ENCODE measurements at regions not wholly inside any gene's neighbourhood (a gene's known extent, or its start where the extent isn't known, plus 50 kb on each side); places are given as distances from the start of the nearest gene placed in this dataset.

DNA sequence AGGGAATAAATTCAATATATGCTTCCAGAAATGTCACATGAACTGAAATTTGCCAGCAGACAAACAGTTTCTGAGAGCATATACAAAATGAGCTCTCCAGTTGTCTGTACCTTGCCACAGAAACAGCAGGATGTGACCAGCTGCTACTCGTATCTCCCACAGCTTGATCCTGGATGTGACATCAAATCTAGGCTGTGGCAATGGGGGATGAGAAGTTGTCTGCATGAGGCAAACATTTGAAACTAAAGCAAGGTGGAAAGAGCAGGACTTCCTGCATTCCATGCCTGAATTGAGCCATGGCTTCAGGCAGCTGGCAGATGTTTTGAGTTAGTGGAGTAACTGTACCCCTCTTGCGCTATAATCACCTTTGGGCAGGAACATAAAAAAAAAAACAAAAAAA lies 1724.0 kb downstream of the RPA4 start:
- Histone ChIP-seq H3K9ac (ENCODE audit: control insufficient read depth, extremely low read depth, insufficient read depth, low read length) (no peak overlapping the region), H2AFZ (ENCODE audit: control insufficient read depth, low read length) (no peak overlapping the region), H3K79me2 (ENCODE audit: control insufficient read depth, insufficient read depth, low read length) (no peaks in the 10 kb centered on the region), H3K4me3 (ENCODE audit: control insufficient read depth in 2 of 3, extremely low read depth in 1 of 3, insufficient read depth in 2 of 3, low read depth in 1 of 3, low read length in 3 of 3) (no peak overlapping the region), H3K36me3 (ENCODE audit: control insufficient read depth in 2 of 2, extremely low read depth in 1 of 2, insufficient read depth in 2 of 2, low read length in 2 of 2) (no peaks in the 10 kb centered on the region), H3K4me2 (ENCODE audit: control insufficient read depth, extremely low read depth, insufficient read depth, low read depth, low read length) (no peak overlapping the region), H3K9me3 (ENCODE audit: control insufficient read depth, low read depth, low read length) (no peaks in the 10 kb centered on the region), H3K4me1 (ENCODE audit: control insufficient read depth, extremely low read depth, insufficient read depth, low read length) (no peaks in the 10 kb centered on the region), H3K27ac (ENCODE audit: control insufficient read depth, insufficient read depth, low read length) (no peak overlapping the region), H3K27me3 (ENCODE audit: control insufficient read depth, extremely low read depth, insufficient read depth, low read length) (peaks cover 2% of the 10 kb centered on the region), H3K9me1 (ENCODE audit: control insufficient read depth, extremely low read depth, insufficient read depth, low read length) (no peaks in the 10 kb centered on the region), H4K20me1 (ENCODE audit: control insufficient read depth, extremely low read depth, insufficient read depth, low read length) (no peaks in the 10 kb centered on the region)
- no peak for TF ChIP-seq EZH2 (IDR thresholded peaks at IDR 0.05; ENCODE audit: low read length)
- TF ChIP-seq, protein P1, sequence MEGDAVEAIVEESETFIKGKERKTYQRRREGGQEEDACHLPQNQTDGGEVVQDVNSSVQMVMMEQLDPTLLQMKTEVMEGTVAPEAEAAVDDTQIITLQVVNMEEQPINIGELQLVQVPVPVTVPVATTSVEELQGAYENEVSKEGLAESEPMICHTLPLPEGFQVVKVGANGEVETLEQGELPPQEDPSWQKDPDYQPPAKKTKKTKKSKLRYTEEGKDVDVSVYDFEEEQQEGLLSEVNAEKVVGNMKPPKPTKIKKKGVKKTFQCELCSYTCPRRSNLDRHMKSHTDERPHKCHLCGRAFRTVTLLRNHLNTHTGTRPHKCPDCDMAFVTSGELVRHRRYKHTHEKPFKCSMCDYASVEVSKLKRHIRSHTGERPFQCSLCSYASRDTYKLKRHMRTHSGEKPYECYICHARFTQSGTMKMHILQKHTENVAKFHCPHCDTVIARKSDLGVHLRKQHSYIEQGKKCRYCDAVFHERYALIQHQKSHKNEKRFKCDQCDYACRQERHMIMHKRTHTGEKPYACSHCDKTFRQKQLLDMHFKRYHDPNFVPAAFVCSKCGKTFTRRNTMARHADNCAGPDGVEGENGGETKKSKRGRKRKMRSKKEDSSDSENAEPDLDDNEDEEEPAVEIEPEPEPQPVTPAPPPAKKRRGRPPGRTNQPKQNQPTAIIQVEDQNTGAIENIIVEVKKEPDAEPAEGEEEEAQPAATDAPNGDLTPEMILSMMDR (optimal IDR thresholded peaks at IDR 0.05 in 1 of 3, IDR thresholded peaks at IDR 0.05 in 1 of 3, conservative IDR thresholded peaks at IDR 0.05 in 1 of 3; ENCODE audit: extremely low read depth in 1 of 3, insufficient read depth in 2 of 3, low read length in 3 of 3): no peak
- no peak for DNase-seq (ENCODE audit: low read depth, low spot score)
- FAIRE-seq: no peak
- dilution Hi-C loops (cut with MboI; ENCODE audit: extremely low pct_ligation_motif_present, low sequenced_read_pairs): no loop called here

DNA sequence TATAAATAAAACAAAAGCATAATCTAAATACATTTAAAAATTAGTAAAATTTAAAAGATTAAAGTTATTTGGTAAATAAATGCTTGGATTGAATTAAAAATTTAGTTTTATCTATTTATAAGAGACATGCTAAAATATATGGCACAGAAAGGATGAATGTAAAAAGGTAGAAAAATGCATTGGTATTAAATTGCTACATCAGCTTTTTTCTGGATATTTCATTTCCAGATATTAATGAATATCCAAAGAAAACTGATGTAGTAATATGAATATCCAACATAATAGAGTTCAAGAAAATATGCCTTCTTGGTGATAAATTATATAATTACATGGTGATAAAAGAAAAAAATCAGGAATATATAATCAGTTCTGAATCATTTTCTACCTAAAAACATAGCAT lies 1743.9 kb downstream of the RPA4 start:
- dilution Hi-C loops (cut with MboI; ENCODE audit: extremely low pct_ligation_motif_present, low sequenced_read_pairs): no loop called here
- H3K9ac ChIP-seq (ENCODE audit: control insufficient read depth, extremely low read depth, insufficient read depth, low read length): no peak overlapping the region
- H3K4me1 ChIP-seq (ENCODE audit: control insufficient read depth, extremely low read depth, insufficient read depth, low read length): no peaks in the 10 kb centered on the region
- H3K4me2 ChIP-seq (ENCODE audit: control insufficient read depth, extremely low read depth, insufficient read depth, low read depth, low read length): no peak overlapping the region
- H3K4me3 ChIP-seq (ENCODE audit: control insufficient read depth in 2 of 3, extremely low read depth in 1 of 3, insufficient read depth in 2 of 3, low read depth in 1 of 3, low read length in 3 of 3): no peak overlapping the region
- H3K27me3 ChIP-seq (ENCODE audit: control insufficient read depth, extremely low read depth, insufficient read depth, low read length): no peaks in the 10 kb centered on the region
- no peaks in the 10 kb centered on the region for H3K79me2 ChIP-seq (ENCODE audit: control insufficient read depth, insufficient read depth, low read length)
- H3K27ac ChIP-seq (ENCODE audit: control insufficient read depth, insufficient read depth, low read length): no peak overlapping the region
- H3K36me3 ChIP-seq (ENCODE audit: control insufficient read depth in 2 of 2, extremely low read depth in 1 of 2, insufficient read depth in 2 of 2, low read length in 2 of 2): no peaks in the 10 kb centered on the region
- no peak for FAIRE-seq
- no peak overlapping the region for H2AFZ ChIP-seq (ENCODE audit: control insufficient read depth, low read length)
- TF ChIP-seq, protein P1 (optimal IDR thresholded peaks at IDR 0.05 in 1 of 3, IDR thresholded peaks at IDR 0.05 in 1 of 3, conservative IDR thresholded peaks at IDR 0.05 in 1 of 3; ENCODE audit: extremely low read depth in 1 of 3, insufficient read depth in 2 of 3, low read length in 3 of 3): no peak
- no peak for TF ChIP-seq EZH2 (IDR thresholded peaks at IDR 0.05; ENCODE audit: low read length)
- H3K9me1 ChIP-seq (ENCODE audit: control insufficient read depth, extremely low read depth, insufficient read depth, low read length): no peaks in the 10 kb centered on the region
- no peak for DNase-seq (ENCODE audit: low read depth, low spot score)
- H4K20me1 ChIP-seq (ENCODE audit: control insufficient read depth, extremely low read depth, insufficient read depth, low read length): no peaks in the 10 kb centered on the region
- no peaks in the 10 kb centered on the region for H3K9me3 ChIP-seq (ENCODE audit: control insufficient read depth, low read depth, low read length)

Measured in keratinocyte (primary cell).